HCT116 (cell line): ENCODE measurements at regions not wholly inside any gene's neighbourhood (a gene's known extent, or its start where the extent isn't known, plus 50 kb on each side); places are given as distances from the start of the nearest gene placed in this dataset.

Experiments
- ATAC-seq: fragments of 200-7000 bp; cut with Tn5 transposase; 2 replicates; pipeline ENCODE4 v1.9.1; 2020; ENCODE audit warnings: mild to moderate bottlenecking, moderate library complexity
- BruUV-seq: library from RNA; stranded (reverse); fragments of 400-500 nt; replicated peaks from 2 replicates; lab custom pipeline; 2021; lab: Mats Ljungman, UMichigan
- CTCF ChIA-PET: fragments of 300-600 bp; sonication (Branson Sonifier 250); formaldehyde crosslinking; loops from one replicate; lab custom pipeline; 2021; ENCODE audit warnings: antibody characterized with exemption; lab: Charles Lee
- POLR2A ChIA-PET: fragments of 300-600, 350-600 bp; sonication (Branson Sonifier 250); formaldehyde crosslinking; loops from one replicate; lab custom pipeline; 2021; ENCODE audit warnings: antibody characterized with exemption; lab: Charles Lee
- RAD21 ChIA-PET, 2 experiments: fragments of 300-600 bp; sonication (Branson Sonifier 250); formaldehyde crosslinking; loops; one replicate each; lab custom pipeline; 2023; ENCODE audit warnings: low total read pairs in 2 of 2; ENCODE audit not compliant: uncharacterized antibody in 2 of 2, unreplicated experiment in 2 of 2, low non-redundant PET in 1 of 2; lab: Charles Lee
- DNase-seq: peaks from one replicate; pipeline ENCODE4 v3.0.0-alpha.2; 2010; ENCODE audit warnings: low read depth, low spot score
- H2AFZ ChIP-seq: fragments of 200-600 bp; shearing (Covaris generic), sonication (generic); 2 replicates; pipeline ENCODE4 v1.6.1; 2017; ENCODE audit warnings: low read depth, mixed run types, mixed read lengths, antibody characterized with exemption, low read length; ENCODE audit not compliant: poor library complexity, severe bottlenecking
- H3K27ac ChIP-seq: 2 replicates; pipeline ENCODE4 v1.5.1; 2012; ENCODE audit warnings: low read depth, low read length
- H3K27me3 ChIP-seq: fragments of 200-600 bp; sonication (generic); 2 replicates; pipeline ENCODE4 v1.6.1; 2016; ENCODE audit warnings: mixed run types, low read length, mixed read lengths; ENCODE audit not compliant: insufficient read depth
- H3K36me3 ChIP-seq, 2 experiments: fragments of 200-500 bp in 1 of 2; fragments of 200-600 bp in 1 of 2; sonication (Bioruptor generic) in 1 of 2; sonication (generic) in 1 of 2; 2 replicates each; pipeline versions ENCODE4 v1.5.1 to v1.6.1; 2014 to 2016; ENCODE audit warnings: low read length in 2 of 2, inconsistent platforms in 1 of 2, mixed read lengths in 1 of 2, mixed run types in 1 of 2; ENCODE audit not compliant: insufficient read depth in 2 of 2, control insufficient read depth in 1 of 2
- H3K4me1 ChIP-seq, 2 experiments: fragments of 200-600 bp in 1 of 2; sonication (generic) in 1 of 2; 2 replicates each; pipeline versions ENCODE4 v1.5.1 to v1.6.1; 2012 to 2017; ENCODE audit warnings: low read length in 2 of 2, inconsistent platforms in 1 of 2, mild to moderate bottlenecking in 1 of 2, mixed read lengths in 1 of 2, mixed run types in 1 of 2, moderate library complexity in 1 of 2; ENCODE audit not compliant: insufficient read depth in 2 of 2, control insufficient read depth in 1 of 2
- H3K4me2 ChIP-seq: fragments of 200-600 bp; sonication (generic); 2 replicates; pipeline ENCODE4 v1.6.1; 2017; ENCODE audit warnings: mixed run types, low read length, mixed read lengths
- H3K4me3 ChIP-seq, 2 experiments: fragments of 200-600 bp in 1 of 2; sonication (generic) in 1 of 2; replicated peaks in 1 of 2; 2 replicates each; pipeline ENCODE4 v1.5.1; 2011 to 2016; ENCODE audit warnings: low read length in 2 of 2, control low read depth in 1 of 2, low read depth in 1 of 2, mild to moderate bottlenecking in 1 of 2, mixed read lengths in 1 of 2, mixed run types in 1 of 2
- H3K79me2 ChIP-seq: fragments of 200-600 bp; sonication (generic); 2 replicates; pipeline ENCODE4 v1.6.1; 2017; ENCODE audit warnings: mild to moderate bottlenecking, mixed run types, low read length, moderate library complexity, mixed read lengths; ENCODE audit not compliant: insufficient read depth
- H3K9ac ChIP-seq: fragments of 200-600 bp; sonication (generic); 2 replicates; pipeline ENCODE4 v1.6.1; 2016; ENCODE audit warnings: low read length, mixed read lengths
- H3K9me2 ChIP-seq: fragments of 200-600 bp; sonication (generic), shearing (Covaris generic); 2 replicates; pipeline ENCODE4 v1.6.1; 2017; ENCODE audit warnings: mixed run types, mild to moderate bottlenecking, moderate library complexity; ENCODE audit not compliant: insufficient read depth
- H3K9me3 ChIP-seq, 2 experiments: fragments of 200-500 bp in 1 of 2; fragments of 200-600 bp in 1 of 2; sonication (Bioruptor generic) in 1 of 2; sonication (generic) in 1 of 2; 2 replicates each; pipeline ENCODE4 v1.6.1; 2014 to 2017; ENCODE audit warnings: low read length in 2 of 2, mixed read lengths in 2 of 2, inconsistent platforms in 1 of 2, low read depth in 1 of 2, mild to moderate bottlenecking in 1 of 2, mixed run types in 1 of 2, moderate library complexity in 1 of 2; ENCODE audit not compliant: control insufficient read depth in 1 of 2, insufficient read depth in 1 of 2
- H4K20me1 ChIP-seq: fragments of 200-600 bp; sonication (generic), shearing (Covaris generic); 2 replicates; pipeline ENCODE4 v1.6.1; 2017; ENCODE audit warnings: mixed run types, mild to moderate bottlenecking, moderate library complexity; ENCODE audit not compliant: insufficient read depth
- CBX3 ChIP-seq: IDR thresholded peaks from 2 replicates; pipeline ENCODE4 v1.6.1; 2012; ENCODE audit warnings: low read depth
- CEBPB ChIP-seq: IDR thresholded peaks from 2 replicates; pipeline ENCODE4 v1.6.1; 2012; ENCODE audit warnings: low read depth
- ELF1 ChIP-seq: IDR thresholded peaks from 2 replicates; pipeline ENCODE4 v1.6.1; 2012; ENCODE audit warnings: low read depth, borderline replicate concordance
- EZH2phosphoT487 ChIP-seq: fragments of 200-600 bp; IDR thresholded peaks from 2 replicates; pipeline ENCODE4 v1.6.1; 2018; ENCODE audit warnings: antibody characterized with exemption, borderline replicate concordance
- JUND ChIP-seq: IDR thresholded peaks from 2 replicates; pipeline ENCODE4 v1.6.1; 2012
- POLR2A ChIP-seq: IDR thresholded peaks from 2 replicates; pipeline ENCODE4 v1.7.0; 2011; ENCODE audit warnings: borderline replicate concordance; ENCODE audit not compliant: insufficient read depth, insufficient read length; ENCODE audit errors: extremely low read depth
- POLR2AphosphoS5 ChIP-seq: IDR thresholded peaks from 2 replicates; pipeline ENCODE4 v1.6.1; 2011; ENCODE audit warnings: mild to moderate bottlenecking, low read depth, low read length, moderate library complexity
- RAD21 ChIP-seq: IDR thresholded peaks from 2 replicates; pipeline ENCODE4 v1.6.1; 2012; ENCODE audit warnings: low read depth, mild to moderate bottlenecking
- SIN3A ChIP-seq: IDR thresholded peaks from 2 replicates; pipeline ENCODE4 v1.6.1; 2012; ENCODE audit warnings: low read depth
- TCF7L2 ChIP-seq: IDR thresholded peaks from 2 replicates; pipeline ENCODE4 v1.7.0; 2011; ENCODE audit warnings: borderline replicate concordance, inconsistent platforms; ENCODE audit not compliant: insufficient read depth, insufficient read length; ENCODE audit errors: extremely low read depth
- YY1 ChIP-seq: IDR thresholded peaks from 2 replicates; pipeline ENCODE4 v1.6.1; 2011; ENCODE audit warnings: low read length, low read depth, moderate library complexity, mild to moderate bottlenecking; ENCODE audit not compliant: insufficient replicate concordance; ENCODE audit errors: extremely low read depth
- ZFX ChIP-seq: fragments of 450-650 bp; IDR thresholded peaks from 2 replicates; pipeline ENCODE4 v1.6.1; 2017
- ZNF274 ChIP-seq: fragments of 200-500 bp; sonication (Bioruptor generic); IDR thresholded peaks from 2 replicates; pipeline ENCODE4 v1.6.1; 2014; ENCODE audit warnings: mild to moderate bottlenecking, low read depth, low read length, inconsistent platforms
- intact Hi-C: fragments of 100-400 bp; cut with micrococcal nuclease; formaldehyde crosslinking; loops from 2 replicates; pipeline ENCODE4 v1.10.0; 2022
- TF ChIP-seq, protein P1 (sequence below): IDR thresholded peaks from 2 replicates; pipeline ENCODE4 v1.6.1; 2012
- TF ChIP-seq, protein P2 (sequence below), 3 experiments: fragments of 200-600 bp in 1 of 3; sonication (generic) in 1 of 3; IDR thresholded peaks in 2 of 3; conservative IDR thresholded peaks in 1 of 3; 2 replicates each; pipeline ENCODE4 v1.5.1; 2012 to 2017; ENCODE audit warnings: low read depth in 2 of 3, low read length in 2 of 3, antibody characterized with exemption in 1 of 3, borderline replicate concordance in 1 of 3, control low read depth in 1 of 3, mild to moderate bottlenecking in 1 of 3, mixed read lengths in 1 of 3, mixed run types in 1 of 3, moderate library complexity in 1 of 3; ENCODE audit not compliant: insufficient read depth in 1 of 3
- TF ChIP-seq, protein P3 (sequence below): IDR thresholded peaks from 2 replicates; pipeline ENCODE4 v1.6.1; 2012

DNA sequence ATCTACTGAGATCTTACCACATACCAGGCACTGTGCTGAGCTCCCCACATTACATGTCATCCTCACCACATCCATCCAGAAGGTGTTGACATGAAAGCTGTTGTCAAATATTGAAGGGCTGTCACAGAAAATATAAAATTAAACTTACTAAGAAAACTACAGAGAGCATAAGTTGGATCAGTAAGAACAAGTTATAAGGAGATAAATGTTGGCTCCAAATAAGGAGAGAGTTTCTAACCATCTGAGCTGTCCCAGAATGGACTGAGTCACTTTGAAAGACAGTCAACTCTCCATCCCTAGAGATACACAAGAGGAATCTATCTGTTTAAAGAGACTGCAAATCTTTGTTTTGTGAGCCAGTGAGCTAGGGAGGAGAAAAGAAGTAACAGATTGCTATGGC is 169.8 kb downstream of the DRD1 start:
- Histone ChIP-seq H4K20me1 (no peaks in the 10 kb centered on the region), H3K4me3 (no peak overlapping the region)
- BruUV-seq: no TSS peak
- RAD21 ChIA-PET: no interaction called here
- TF ChIP-seq, protein P1, sequence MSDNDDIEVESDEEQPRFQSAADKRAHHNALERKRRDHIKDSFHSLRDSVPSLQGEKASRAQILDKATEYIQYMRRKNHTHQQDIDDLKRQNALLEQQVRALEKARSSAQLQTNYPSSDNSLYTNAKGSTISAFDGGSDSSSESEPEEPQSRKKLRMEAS: no peak
- TF ChIP-seq, protein P2, sequence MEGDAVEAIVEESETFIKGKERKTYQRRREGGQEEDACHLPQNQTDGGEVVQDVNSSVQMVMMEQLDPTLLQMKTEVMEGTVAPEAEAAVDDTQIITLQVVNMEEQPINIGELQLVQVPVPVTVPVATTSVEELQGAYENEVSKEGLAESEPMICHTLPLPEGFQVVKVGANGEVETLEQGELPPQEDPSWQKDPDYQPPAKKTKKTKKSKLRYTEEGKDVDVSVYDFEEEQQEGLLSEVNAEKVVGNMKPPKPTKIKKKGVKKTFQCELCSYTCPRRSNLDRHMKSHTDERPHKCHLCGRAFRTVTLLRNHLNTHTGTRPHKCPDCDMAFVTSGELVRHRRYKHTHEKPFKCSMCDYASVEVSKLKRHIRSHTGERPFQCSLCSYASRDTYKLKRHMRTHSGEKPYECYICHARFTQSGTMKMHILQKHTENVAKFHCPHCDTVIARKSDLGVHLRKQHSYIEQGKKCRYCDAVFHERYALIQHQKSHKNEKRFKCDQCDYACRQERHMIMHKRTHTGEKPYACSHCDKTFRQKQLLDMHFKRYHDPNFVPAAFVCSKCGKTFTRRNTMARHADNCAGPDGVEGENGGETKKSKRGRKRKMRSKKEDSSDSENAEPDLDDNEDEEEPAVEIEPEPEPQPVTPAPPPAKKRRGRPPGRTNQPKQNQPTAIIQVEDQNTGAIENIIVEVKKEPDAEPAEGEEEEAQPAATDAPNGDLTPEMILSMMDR (IDR thresholded peaks at IDR 0.05 in 2 of 3, conservative IDR thresholded peaks at IDR 0.05 in 1 of 3; ENCODE audit: borderline replicate concordance in 1 of 3, insufficient read depth in 1 of 3, low read depth in 2 of 3, low read length in 2 of 3): no peak
- TF ChIP-seq SIN3A (no peak), TCF7L2 (no peak), EZH2phosphoT487 (no peak), JUND (no peak), YY1 (no peak), POLR2A (no peak), ELF1 (no peak), ZFX (no peak), ZNF274 (no peak), CEBPB (no peak), RAD21 (no peak), POLR2AphosphoS5 (no peak), CBX3 (no peak)
- TF ChIP-seq, protein P3, sequence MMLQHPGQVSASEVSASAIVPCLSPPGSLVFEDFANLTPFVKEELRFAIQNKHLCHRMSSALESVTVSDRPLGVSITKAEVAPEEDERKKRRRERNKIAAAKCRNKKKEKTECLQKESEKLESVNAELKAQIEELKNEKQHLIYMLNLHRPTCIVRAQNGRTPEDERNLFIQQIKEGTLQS: no peak
- TF ChIP-seq, all 23 proteins: peak for 0
- Histone ChIP-seq H3K4me1 (no peaks in the 10 kb centered on the region), H3K27me3 (0 out of 2 replicates have a peak, but pooled peaks cover 6% of the 10 kb centered on the region), H2AFZ (no peak overlapping the region), H3K36me3 (no peaks in the 10 kb centered on the region), H3K79me2 (no peaks in the 10 kb centered on the region), H3K9me2 (no peaks in the 10 kb centered on the region), H3K9ac (no peak overlapping the region), H3K9me3 (no peaks in the 10 kb centered on the region), H3K27ac (no peak overlapping the region), H3K4me2 (no peak overlapping the region)
- ChIA-PET POLR2A (no interaction called here), CTCF (no interaction called here)
- DNase-seq (no peak), ATAC-seq (no peak)
- intact Hi-C loops: no loop called here
